Effector memory CD4-positive, alpha-beta T cell (primary cell): ENCODE measurements at regions not wholly inside any gene's neighbourhood (a gene's known extent, or its start where the extent isn't known, plus 50 kb on each side); places are given as distances from the start of the nearest gene placed in this dataset.

Experiments used
- DNase-seq, 3 donors: peaks; one replicate each; pipeline ENCODE4 v3.0.0-alpha.2; 2020
- H3K27ac ChIP-seq: 2 replicates; pipeline ENCODE4 v1.7.0; 2013; ENCODE audit warnings: mild to moderate bottlenecking, low read length, moderate library complexity; ENCODE audit not compliant: insufficient read depth, poor library complexity, severe bottlenecking
- H3K27me3 ChIP-seq: replicated peaks from 2 replicates; pipeline ENCODE4 v1.7.0; 2013; ENCODE audit warnings: mild to moderate bottlenecking, low read length; ENCODE audit not compliant: insufficient read depth, control insufficient read depth, poor library complexity, severe bottlenecking
- H3K36me3 ChIP-seq: 2 replicates; pipeline ENCODE4 v1.7.0; 2013; ENCODE audit warnings: mild to moderate bottlenecking, low read length, moderate library complexity; ENCODE audit not compliant: control insufficient read depth, insufficient read depth
- H3K4me1 ChIP-seq: 2 replicates; pipeline ENCODE4 v1.7.0; 2013; ENCODE audit warnings: low read length, mild to moderate bottlenecking; ENCODE audit not compliant: control insufficient read depth, insufficient read depth, poor library complexity, severe bottlenecking
- H3K4me3 ChIP-seq: 2 replicates; pipeline ENCODE4 v1.7.0; 2013; ENCODE audit warnings: low read length, low read depth, mild to moderate bottlenecking; ENCODE audit not compliant: insufficient read depth, poor library complexity, severe bottlenecking
- H3K9me3 ChIP-seq: 2 replicates; pipeline ENCODE4 v1.7.0; 2013; ENCODE audit warnings: mild to moderate bottlenecking, low read length, moderate library complexity; ENCODE audit not compliant: control insufficient read depth

DNA sequence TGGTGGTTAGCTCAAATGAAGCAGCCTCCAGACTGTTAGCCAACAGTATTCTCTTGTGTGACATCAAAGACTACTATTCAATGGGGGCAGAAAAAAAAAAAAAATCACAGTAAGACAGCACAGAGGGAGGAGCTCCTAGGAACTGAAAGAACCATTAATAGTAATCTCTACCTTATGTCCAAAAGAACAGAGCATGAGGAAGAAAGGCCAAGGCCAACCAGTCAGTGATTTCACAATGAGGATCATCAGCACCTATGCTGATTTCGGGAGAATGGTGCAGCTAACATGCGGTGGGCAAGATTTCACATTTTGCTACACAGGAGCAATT, 66.3 kb upstream of the SOX5 start:
- no peak for DNase-seq
- Histone ChIP-seq H3K4me1 (no peaks in the 10 kb centered on the region), H3K27me3 (no peaks in the 10 kb centered on the region), H3K4me3 (no peak overlapping the region), H3K27ac (no peak overlapping the region), H3K9me3 (peaks cover 3% of the 10 kb centered on the region), H3K36me3 (no peaks in the 10 kb centered on the region)

DNA sequence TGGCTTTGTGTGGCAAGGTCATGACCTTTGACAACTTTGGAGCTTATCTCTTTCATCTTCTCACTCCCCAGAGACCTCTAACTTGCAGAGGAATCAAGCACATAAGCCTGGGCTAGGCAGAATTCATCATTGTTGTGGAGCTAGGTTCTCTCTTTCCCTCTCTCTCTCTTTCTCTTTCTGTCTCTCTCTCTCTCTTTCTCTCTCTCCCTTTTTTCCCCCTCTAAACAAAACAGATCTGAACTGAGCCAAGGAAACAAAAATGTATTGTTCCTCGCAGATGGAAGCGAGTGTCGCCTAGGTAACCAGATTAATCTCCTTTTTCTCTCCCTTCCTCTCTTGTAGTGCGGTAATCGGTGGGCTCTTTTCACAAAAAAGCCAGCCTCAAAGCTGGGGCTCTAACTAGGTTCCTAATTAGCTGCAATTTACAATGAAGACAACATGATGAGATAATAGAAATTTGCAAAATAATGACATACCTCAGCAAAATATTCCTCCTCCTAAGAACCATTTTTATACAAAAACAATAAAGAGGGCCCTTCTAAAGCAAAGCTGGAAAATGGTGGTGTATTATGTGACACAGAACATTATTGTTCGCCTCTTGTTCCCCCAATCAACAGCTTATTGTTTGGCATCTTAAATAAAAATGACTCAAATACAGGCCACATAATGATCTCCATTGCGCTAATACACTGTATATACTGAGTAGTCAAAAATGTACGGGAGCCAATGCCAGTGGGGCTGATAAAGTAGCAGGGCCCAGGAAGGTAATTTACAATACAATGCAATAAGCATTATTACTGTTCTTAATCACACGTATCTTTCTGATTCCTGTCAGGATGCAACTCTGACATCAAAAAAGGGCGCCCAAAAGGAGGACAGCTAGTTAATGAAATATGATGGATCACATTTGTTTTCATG, 65.7 kb upstream of the SOX5 start:
- Histone ChIP-seq H3K9me3 (peaks cover 3% of the 10 kb centered on the region), H3K27me3 (no peaks in the 10 kb centered on the region), H3K4me1 (no peaks in the 10 kb centered on the region), H3K4me3 (no peak overlapping the region), H3K27ac (no peak overlapping the region), H3K36me3 (no peaks in the 10 kb centered on the region)
- DNase-seq, result no peak

DNA sequence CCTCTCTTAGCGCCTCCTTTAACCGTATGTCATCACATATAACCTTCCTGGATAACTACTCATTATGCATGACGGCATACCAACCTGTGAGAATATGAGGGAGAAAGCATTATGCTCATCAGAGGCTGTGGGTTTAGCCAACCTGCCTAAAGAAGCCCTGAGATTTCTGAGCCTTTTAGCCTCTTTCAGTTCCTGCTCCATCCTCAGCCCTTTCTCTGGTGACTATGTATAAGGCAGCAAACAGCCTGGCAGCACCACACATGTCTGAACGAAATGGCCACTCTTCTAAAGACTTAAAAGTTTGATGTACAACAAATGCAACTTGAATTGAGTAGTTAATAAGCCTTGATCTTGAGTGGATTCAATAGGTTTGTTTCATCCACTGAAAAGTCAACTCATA, 64.8 kb upstream of the SOX5 start:
- Histone ChIP-seq H3K4me1 (no peaks in the 10 kb centered on the region), H3K4me3 (no peak overlapping the region), H3K27ac (no peak overlapping the region), H3K36me3 (no peaks in the 10 kb centered on the region), H3K27me3 (no peaks in the 10 kb centered on the region), H3K9me3 (peaks cover 3% of the 10 kb centered on the region)
- DNase-seq, result no peak

DNA sequence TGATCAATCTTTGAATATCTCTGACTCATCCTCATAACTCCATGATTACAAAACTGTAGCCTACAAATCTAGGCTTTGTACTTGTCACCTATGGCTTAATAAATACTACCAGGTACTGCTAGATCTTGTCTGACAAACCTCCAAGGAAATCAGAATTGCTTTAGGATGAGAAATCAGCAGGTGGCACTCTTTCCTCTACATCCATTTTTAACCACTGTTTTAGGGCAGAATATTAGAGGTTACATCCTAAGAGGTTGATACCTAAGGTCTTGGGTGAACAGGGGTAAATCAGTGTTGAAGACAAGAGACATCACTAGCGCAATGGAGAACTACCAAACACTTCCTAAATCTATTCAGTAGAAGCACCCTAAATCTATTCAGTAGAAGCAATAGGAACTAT, 63.1 kb upstream of the SOX5 start:
- H3K9me3 ChIP-seq, result peaks cover 3% of the 10 kb centered on the region
- no peak overlapping the region for H3K4me3 ChIP-seq
- H3K4me1 ChIP-seq, result no peaks in the 10 kb centered on the region
- no peaks in the 10 kb centered on the region for H3K27me3 ChIP-seq
- no peak for DNase-seq
- no peak overlapping the region for H3K27ac ChIP-seq
- H3K36me3 ChIP-seq, result no peaks in the 10 kb centered on the region

DNA sequence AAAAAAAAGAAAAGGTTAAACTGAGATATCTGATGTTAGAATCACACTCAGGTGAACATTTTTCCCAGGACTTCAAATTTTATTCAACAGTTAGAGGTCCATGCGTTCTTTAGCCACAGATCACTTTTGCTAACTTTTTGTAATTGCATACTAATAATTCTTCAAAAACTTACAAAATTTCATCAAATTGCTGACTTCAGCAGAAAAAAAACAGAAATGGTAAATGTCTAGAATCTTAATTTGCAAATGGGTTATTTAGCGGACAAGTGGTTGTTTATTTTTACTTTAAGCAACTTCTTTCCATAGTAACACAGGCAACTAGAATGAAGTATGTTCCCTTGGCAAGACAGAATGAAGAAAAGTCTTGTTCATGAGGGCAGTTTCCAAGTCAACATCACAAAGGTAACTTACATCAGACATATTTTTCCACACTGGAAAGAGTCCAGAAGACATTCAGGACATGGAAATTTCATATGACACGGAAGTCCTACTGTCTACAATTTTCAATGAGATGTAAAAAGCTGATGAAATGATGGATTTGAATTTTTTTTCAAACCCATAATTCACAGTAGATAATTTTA, 62.5 kb upstream of the SOX5 start:
- Histone ChIP-seq H3K27ac (no peak overlapping the region), H3K27me3 (no peaks in the 10 kb centered on the region), H3K9me3 (peaks cover 3% of the 10 kb centered on the region), H3K4me1 (no peaks in the 10 kb centered on the region), H3K4me3 (no peak overlapping the region), H3K36me3 (no peaks in the 10 kb centered on the region)
- DNase-seq, result no peak

DNA sequence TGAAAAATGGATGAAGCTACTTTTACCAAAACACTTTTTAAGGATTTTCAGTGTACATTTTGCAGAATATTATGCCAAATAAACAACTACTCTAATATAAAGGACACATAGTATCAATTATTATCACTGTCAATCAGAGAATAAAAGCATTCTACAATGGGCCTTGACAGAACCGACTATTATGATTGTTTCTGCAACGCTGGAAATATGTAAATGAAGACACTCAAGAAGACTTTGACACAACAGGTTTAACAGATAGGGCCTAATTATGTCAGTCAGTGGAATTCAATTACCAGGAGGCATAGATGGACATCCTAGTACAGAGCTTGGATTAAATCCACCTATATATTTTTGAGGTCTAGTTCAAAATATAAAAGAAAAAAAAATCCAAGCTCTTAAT, 58.7 kb upstream of the SOX5 start:
- Histone ChIP-seq H3K9me3 (no peaks in the 10 kb centered on the region), H3K36me3 (no peaks in the 10 kb centered on the region), H3K27me3 (no peaks in the 10 kb centered on the region), H3K4me1 (no peaks in the 10 kb centered on the region), H3K4me3 (no peak overlapping the region), H3K27ac (no peak overlapping the region)
- DNase-seq, result no peak
